GM23338 (cell line): ENCODE measurements at regions not wholly inside any gene's neighbourhood (a gene's known extent, or its start where the extent isn't known, plus 50 kb on each side); places are given as distances from the start of the nearest gene placed in this dataset.

ENCODE experiments used
- ATAC-seq: fragments of 200-7000 bp; cut with Tn5 transposase; 3 replicates; pipeline ENCODE4 v1.9.1; 2020
- DNase-seq: peaks from one replicate; pipeline ENCODE4 v3.0.0-alpha.2; 2015; ENCODE audit warnings: low spot score
- H2AFZ ChIP-seq: fragments of 200-600 bp; sonication (generic); 2 replicates; pipeline ENCODE4 v1.8.0; 2016; ENCODE audit warnings: antibody characterized with exemption, mild to moderate bottlenecking, moderate library complexity
- H3F3A ChIP-seq: fragments of 200-600 bp; sonication (generic); replicated peaks from 2 replicates; pipeline ENCODE4 v1.8.0; 2017; ENCODE audit warnings: antibody characterized with exemption, mixed run types, low read depth
- H3K27ac ChIP-seq: fragments of 200-600 bp; sonication (generic); 2 replicates; pipeline ENCODE4 v1.6.1; 2016; ENCODE audit warnings: low read depth
- H3K27me3 ChIP-seq: fragments of 200-600 bp; sonication (generic); 2 replicates; pipeline ENCODE4 v1.8.0; 2016; ENCODE audit warnings: mild to moderate bottlenecking, mixed run types, moderate library complexity; ENCODE audit not compliant: insufficient read depth
- H3K36me3 ChIP-seq: fragments of 200-600 bp; sonication (generic); 2 replicates; pipeline ENCODE4 v1.8.0; 2016; ENCODE audit warnings: mild to moderate bottlenecking; ENCODE audit not compliant: insufficient read depth
- H3K4me1 ChIP-seq: fragments of 200-600 bp; sonication (generic); 2 replicates; pipeline ENCODE4 v1.8.0; 2016; ENCODE audit warnings: mild to moderate bottlenecking, moderate library complexity; ENCODE audit not compliant: insufficient read depth
- H3K4me2 ChIP-seq: fragments of 200-600 bp; sonication (generic); 2 replicates; pipeline ENCODE4 v1.7.1; 2017; ENCODE audit warnings: mixed run types
- H3K4me3 ChIP-seq: fragments of 200-600 bp; sonication (generic); 2 replicates; pipeline ENCODE4 v1.6.1; 2016; ENCODE audit warnings: mixed run types
- H3K79me2 ChIP-seq: fragments of 200-600 bp; sonication (generic); replicated peaks from 2 replicates; pipeline ENCODE4 v1.8.0; 2017; ENCODE audit warnings: mild to moderate bottlenecking; ENCODE audit not compliant: insufficient read depth
- H3K9me2 ChIP-seq: fragments of 200-600 bp; sonication (generic); 2 replicates; pipeline ENCODE4 v1.8.0; 2017; ENCODE audit not compliant: insufficient read depth
- H4K20me1 ChIP-seq: fragments of 200-600 bp; sonication (generic); replicated peaks from 2 replicates; pipeline ENCODE4 v1.8.0; 2017; ENCODE audit warnings: mild to moderate bottlenecking; ENCODE audit not compliant: insufficient read depth
- H3K27ac Mint-ChIP-seq: 2 replicates; pipeline ENCODE4 v1.8.0; 2020; ENCODE audit warnings: inconsistent platforms, mild to moderate bottlenecking, moderate library complexity, mixed read lengths
- H3K27me3 Mint-ChIP-seq: 3 replicates; pipeline ENCODE4 v1.8.0; 2022; ENCODE audit warnings: low read depth, mild to moderate bottlenecking, moderate library complexity, mixed read lengths, inconsistent platforms; ENCODE audit not compliant: insufficient read depth, poor library complexity
- H3K36me3 Mint-ChIP-seq: 3 replicates; pipeline ENCODE4 v1.8.0; 2021; ENCODE audit warnings: low read depth, mild to moderate bottlenecking, inconsistent platforms, moderate library complexity, mixed read lengths
- H3K4me1 Mint-ChIP-seq: 3 replicates; pipeline ENCODE4 v1.8.0; 2020; ENCODE audit warnings: mild to moderate bottlenecking, inconsistent platforms, mixed read lengths
- H3K4me3 Mint-ChIP-seq: 3 replicates; pipeline ENCODE4 v1.8.0; 2021; ENCODE audit warnings: moderate library complexity, mild to moderate bottlenecking, inconsistent platforms, mixed read lengths
- H3K9me3 Mint-ChIP-seq: 3 replicates; pipeline ENCODE4 v1.8.0; 2020; ENCODE audit warnings: moderate library complexity, mild to moderate bottlenecking, inconsistent platforms, mixed read lengths
- ETS1 ChIP-seq: IDR thresholded peaks from 2 replicates; pipeline ENCODE4 v1.6.1; 2016; ENCODE audit warnings: antibody characterized with exemption
- EZH2phosphoT487 ChIP-seq: fragments of 200-600 bp; sonication (generic); IDR thresholded peaks from one replicate; pipeline ENCODE4 v1.8.1; 2018; ENCODE audit warnings: antibody characterized with exemption; ENCODE audit not compliant: unreplicated experiment
- JUNB ChIP-seq: IDR thresholded peaks from one replicate; pipeline ENCODE4 v1.6.1; 2016; ENCODE audit warnings: antibody characterized with exemption; ENCODE audit not compliant: unreplicated experiment
- NANOG ChIP-seq: IDR thresholded peaks from 2 replicates; pipeline ENCODE4 v1.6.1; 2016; ENCODE audit warnings: antibody characterized with exemption, borderline replicate concordance
- POLR2AphosphoS5 ChIP-seq: IDR thresholded peaks from 2 replicates; pipeline ENCODE4 v1.6.1; 2016; ENCODE audit warnings: antibody characterized with exemption, low read depth
- STAT1 ChIP-seq: IDR thresholded peaks from one replicate; pipeline ENCODE4 v1.6.1; 2016; ENCODE audit warnings: antibody characterized with exemption; ENCODE audit not compliant: unreplicated experiment
- ZNF114 ChIP-seq: fragments of 250-450 bp; sonication (Bioruptor Pico); IDR thresholded peaks from 2 replicates; pipeline ENCODE4 v1.5.0; 2020; ENCODE audit warnings: mild to moderate bottlenecking, moderate library complexity
- ZNF331 ChIP-seq: fragments of 250-450 bp; sonication (Bioruptor Pico); IDR thresholded peaks from 2 replicates; pipeline ENCODE4 v1.5.0; 2020; ENCODE audit warnings: low read depth, mild to moderate bottlenecking, moderate library complexity
- ZNF462 ChIP-seq: fragments of 250-450 bp; sonication (Bioruptor Pico); IDR thresholded peaks from 2 replicates; pipeline ENCODE4 v1.5.0; 2020; ENCODE audit warnings: mild to moderate bottlenecking, moderate library complexity

GRCh38 chr17:31724619-31725018, 134.4 kb downstream of the COPRS start (continued):
- no peak for TF ChIP-seq ZNF462

GRCh38 chr17:31724026-31724425, 135.0 kb downstream of the COPRS start:
- Histone ChIP-seq H3K4me3 (no peak overlapping the region), H4K20me1 (no peaks in the 10 kb centered on the region), H3K4me2 (no peak overlapping the region), H3K79me2 (no peaks in the 10 kb centered on the region), H3K9me2 (no peaks in the 10 kb centered on the region), H3F3A (no peaks in the 10 kb centered on the region), H3K36me3 (no peaks in the 10 kb centered on the region), H3K4me1 (no peaks in the 10 kb centered on the region), H3K27ac (no peak overlapping the region), H3K27me3 (no peaks in the 10 kb centered on the region), H2AFZ (no peak overlapping the region)
- ATAC-seq (no peak), DNase-seq (no peak)
- Mint-ChIP-seq H3K9me3 (no peaks in the 10 kb centered on the region; the same call in 2 of the 3 replicates), H3K4me3 (no peak overlapping the region), H3K36me3 (no peaks in the 10 kb centered on the region; the same call in 2 of the 3 replicates), H3K4me1 (no peaks in the 10 kb centered on the region), H3K27ac (no peak overlapping the region), H3K27me3 (peaks cover 14% of the 10 kb centered on the region)
- TF ChIP-seq JUNB (no peak), EZH2phosphoT487 (no peak), ZNF114 (no peak), ETS1 (no peak), POLR2AphosphoS5 (no peak), STAT1 (no peak), ZNF331 (CRISPR knock-in tag) (no peak), NANOG (no peak)
